Suprapubic skin (tissue), 4 donors: ENCODE measurements at regions not wholly inside any gene's neighbourhood (a gene's known extent, or its start where the extent isn't known, plus 50 kb on each side); places are given as distances from the start of the nearest gene placed in this dataset.

ENCODE experiments used
- DNase-seq, 2 donors: peaks; one replicate each; pipeline ENCODE4 v3.0.0-alpha.2; 2019; ENCODE audit warnings: low spot score in 2 of 2
- H3K27ac ChIP-seq: fragments of 200-600 bp; sonication (generic); one replicate; pipeline ENCODE4 v1.5.1; 2019
- H3K27me3 ChIP-seq: fragments of 200-600 bp; sonication (generic); one replicate; pipeline ENCODE4 v1.5.1; 2019
- H3K36me3 ChIP-seq: fragments of 200-600 bp; sonication (generic); one replicate; pipeline ENCODE4 v1.5.1; 2019
- H3K4me1 ChIP-seq: fragments of 200-600 bp; sonication (generic); one replicate; pipeline ENCODE4 v1.5.1; 2019
- H3K4me3 ChIP-seq: fragments of 200-600 bp; sonication (generic); one replicate; pipeline ENCODE4 v1.5.1; 2019; ENCODE audit warnings: mild to moderate bottlenecking
- H3K9me3 ChIP-seq: fragments of 200-600 bp; sonication (generic); one replicate; pipeline ENCODE4 v1.5.1; 2019
- CTCF ChIP-seq, 2 donors: fragments of 200-600 bp in 1 of 2; fragments of 450-650 bp in 1 of 2; sonication (generic) in 1 of 2; IDR thresholded peaks; one replicate each; pipeline ENCODE4 v1.5.1; 2016 to 2019; ENCODE audit warnings: antibody characterized with exemption in 2 of 2, mild to moderate bottlenecking in 1 of 2, moderate library complexity in 1 of 2
- EP300 ChIP-seq: sonication (generic); formaldehyde crosslinking; IDR thresholded peaks from one replicate; pipeline ENCODE4 v1.6.1; 2017; ENCODE audit warnings: antibody characterized with exemption
- POLR2A ChIP-seq, 2 donors: fragments of 450-650 bp; IDR thresholded peaks; one replicate each; pipeline ENCODE4 v1.6.1; 2017; ENCODE audit warnings: antibody characterized with exemption in 2 of 2, mild to moderate bottlenecking in 2 of 2, moderate library complexity in 2 of 2
- POLR2AphosphoS5 ChIP-seq, 3 donors: sonication (generic); formaldehyde crosslinking; IDR thresholded peaks; one replicate each; pipeline ENCODE4 v1.6.1; 2017; ENCODE audit warnings: antibody characterized with exemption in 3 of 3
- WGBS: methylation state at CpG from one replicate; pipeline ENCODE4 v1.1.5; 2018; 5-methylcytosine and 5-hydroxymethylcytosine counted together

- Histone ChIP-seq H3K27ac (no peak overlapping the region), H3K27me3 (no peaks in the 10 kb centered on the region), H3K4me1 (no peaks in the 10 kb centered on the region), H3K9me3 (no peaks in the 10 kb centered on the region), H3K4me3 (no peak overlapping the region), H3K36me3 (no peaks in the 10 kb centered on the region)
- DNase-seq, result no peak
- TF ChIP-seq POLR2A (IDR thresholded peaks at IDR 0.05) (no peak), EP300 (no peak), CTCF (IDR thresholded peaks at IDR 0.05) (no peak), POLR2AphosphoS5 (IDR thresholded peaks at IDR 0.05) (no peak)
These were observed 54.9 kb upstream of the ZBTB18 start for GRCh38 chr1:243996223-243996622.

GRCh38 chr1:243991650-243992049 lies 59.4 kb upstream of the ZBTB18 start:
- Histone ChIP-seq H3K36me3 (no peaks in the 10 kb centered on the region), H3K4me1 (no peaks in the 10 kb centered on the region), H3K9me3 (no peaks in the 10 kb centered on the region), H3K27me3 (no peaks in the 10 kb centered on the region), H3K27ac (no peak overlapping the region), H3K4me3 (no peak overlapping the region)
- TF ChIP-seq POLR2AphosphoS5 (IDR thresholded peaks at IDR 0.05) (no peak), POLR2A (IDR thresholded peaks at IDR 0.05) (no peak), EP300 (no peak), CTCF (IDR thresholded peaks at IDR 0.05) (no peak)
- 58% methylated on average over 3 of the region's 3 CpGs for WGBS
- DNase-seq, result no peak

DNA sequence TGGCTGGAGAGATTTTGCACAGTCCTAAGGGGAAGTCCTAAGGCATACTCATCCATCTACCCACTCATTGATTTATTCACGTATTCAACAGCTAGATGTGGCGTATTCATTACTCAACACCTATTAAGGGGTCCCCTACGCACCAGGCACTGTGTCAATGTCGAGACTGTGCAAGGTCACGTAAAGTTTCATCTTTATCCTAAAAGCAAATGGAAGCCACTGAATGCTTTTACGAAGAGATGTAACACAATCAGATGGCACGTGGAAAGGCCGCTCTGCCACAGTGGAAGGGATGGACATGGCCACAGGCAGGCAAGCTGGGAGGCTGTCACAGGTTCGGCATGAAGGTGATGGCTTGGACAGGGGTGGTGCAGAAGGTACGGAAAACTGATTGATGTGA lies 66.3 kb upstream of the ZBTB18 start:
- 90% methylated on average over 10 of the region's 10 CpGs for WGBS
- no peaks in the 10 kb centered on the region for H3K36me3 ChIP-seq
- TF ChIP-seq CTCF (IDR thresholded peaks at IDR 0.05), result no peak
- no peak for TF ChIP-seq EP300
- TF ChIP-seq POLR2A (IDR thresholded peaks at IDR 0.05), result no peak
- TF ChIP-seq POLR2AphosphoS5 (IDR thresholded peaks at IDR 0.05), result no peak
- no peaks in the 10 kb centered on the region for H3K9me3 ChIP-seq
- H3K4me1 ChIP-seq, result no peaks in the 10 kb centered on the region
- no peaks in the 10 kb centered on the region for H3K27me3 ChIP-seq
- no peak overlapping the region for H3K4me3 ChIP-seq
- DNase-seq, result no peak
- no peak overlapping the region for H3K27ac ChIP-seq

DNA sequence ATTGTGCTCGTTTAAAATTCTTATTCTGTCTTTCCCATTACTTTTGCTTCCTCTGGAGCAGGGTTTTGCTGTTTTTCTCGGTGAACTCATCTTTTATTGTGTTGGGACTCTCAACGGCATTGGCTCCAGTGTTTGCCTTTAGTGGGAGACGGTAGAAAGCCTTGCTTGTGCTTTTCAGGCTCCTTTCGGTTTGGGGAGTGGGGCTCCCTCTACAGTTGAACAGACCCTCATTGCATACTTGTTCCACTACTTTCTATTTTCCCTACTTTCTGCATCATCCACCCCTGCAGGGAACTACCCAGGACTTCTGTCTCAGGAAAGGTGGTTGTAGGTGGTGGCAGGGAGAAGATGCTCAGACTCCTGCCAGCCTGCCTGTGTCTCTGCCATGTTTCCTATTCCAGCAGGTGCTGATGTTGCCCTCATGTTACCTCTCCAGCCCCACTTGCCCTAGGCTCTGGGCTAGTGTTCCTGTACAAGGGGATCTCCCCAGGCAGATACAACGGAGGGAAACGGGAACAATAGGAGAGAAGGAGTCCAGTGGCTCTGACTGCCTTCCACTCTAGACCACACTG lies 68.5 kb upstream of the ZBTB18 start:
- no peak for DNase-seq
- no peaks in the 10 kb centered on the region for H3K36me3 ChIP-seq
- H3K4me1 ChIP-seq, result no peaks in the 10 kb centered on the region
- no peaks in the 10 kb centered on the region for H3K27me3 ChIP-seq
- TF ChIP-seq EP300, result no peak
- TF ChIP-seq POLR2A (IDR thresholded peaks at IDR 0.05), result no peak
- no peak for TF ChIP-seq CTCF (IDR thresholded peaks at IDR 0.05)
- TF ChIP-seq POLR2AphosphoS5 (IDR thresholded peaks at IDR 0.05), result no peak
- 54% methylated on average over 7 of the region's 7 CpGs for WGBS
- H3K27ac ChIP-seq, result no peak overlapping the region
- H3K4me3 ChIP-seq, result no peak overlapping the region
- no peaks in the 10 kb centered on the region for H3K9me3 ChIP-seq

GRCh38 chr1:243980471-243980870 lies 70.6 kb upstream of the ZBTB18 start:
- H3K4me3 ChIP-seq, result no peak overlapping the region
- no peaks in the 10 kb centered on the region for H3K36me3 ChIP-seq
- H3K27ac ChIP-seq, result no peak overlapping the region
- H3K27me3 ChIP-seq, result no peaks in the 10 kb centered on the region
- no peaks in the 10 kb centered on the region for H3K4me1 ChIP-seq
- no peak for TF ChIP-seq POLR2A (IDR thresholded peaks at IDR 0.05)
- TF ChIP-seq CTCF (IDR thresholded peaks at IDR 0.05), result no peak
- TF ChIP-seq POLR2AphosphoS5 (IDR thresholded peaks at IDR 0.05), result no peak
- TF ChIP-seq EP300, result no peak
- DNase-seq, result no peak
- H3K9me3 ChIP-seq, result no peaks in the 10 kb centered on the region
- 94% methylated on average over 3 of the region's 3 CpGs for WGBS
